Stimulated activated CD4-positive, alpha-beta T cell treated with anti-CD3 and anti-CD28 coated beads, Interleukin-15, amount 100 ng/mL, for 48 hours (primary cell): ENCODE measurements at regions not wholly inside any gene's neighbourhood (a gene's known extent, or its start where the extent isn't known, plus 50 kb on each side); places are given as distances from the start of the nearest gene placed in this dataset.
A peak's percentile ranks its signal among the peaks of the same experiment; 100 is the strongest.
"Not testable (repeated sequence)": the region's sequence is repeated elsewhere in the genome, so short reads cannot be mapped to it uniquely, and the experiment has no call there.

Experiments used
- DNase-seq, 2 donors: peaks; one replicate each; pipeline ENCODE4 v3.0.0-alpha.2; 2020; ENCODE audit warnings: low read depth in 2 of 2

GRCh38 chr2:181790716-181791649 is 100.5 kb upstream of the ITPRID2 start:
- DNase-seq = peak in 1 of 2 donors; percentile 19

- DNase-seq = no peak
These were observed 98.6 kb upstream of the ITPRID2 start for GRCh38 chr2:181792906-181793305.

GRCh38 chr2:181798022-181798421 is 93.5 kb upstream of the ITPRID2 start:
- DNase-seq = no peak

GRCh38 chr2:181802300-181802699 is 89.2 kb upstream of the ITPRID2 start:
- DNase-seq = not testable (repeated sequence)

DNA sequence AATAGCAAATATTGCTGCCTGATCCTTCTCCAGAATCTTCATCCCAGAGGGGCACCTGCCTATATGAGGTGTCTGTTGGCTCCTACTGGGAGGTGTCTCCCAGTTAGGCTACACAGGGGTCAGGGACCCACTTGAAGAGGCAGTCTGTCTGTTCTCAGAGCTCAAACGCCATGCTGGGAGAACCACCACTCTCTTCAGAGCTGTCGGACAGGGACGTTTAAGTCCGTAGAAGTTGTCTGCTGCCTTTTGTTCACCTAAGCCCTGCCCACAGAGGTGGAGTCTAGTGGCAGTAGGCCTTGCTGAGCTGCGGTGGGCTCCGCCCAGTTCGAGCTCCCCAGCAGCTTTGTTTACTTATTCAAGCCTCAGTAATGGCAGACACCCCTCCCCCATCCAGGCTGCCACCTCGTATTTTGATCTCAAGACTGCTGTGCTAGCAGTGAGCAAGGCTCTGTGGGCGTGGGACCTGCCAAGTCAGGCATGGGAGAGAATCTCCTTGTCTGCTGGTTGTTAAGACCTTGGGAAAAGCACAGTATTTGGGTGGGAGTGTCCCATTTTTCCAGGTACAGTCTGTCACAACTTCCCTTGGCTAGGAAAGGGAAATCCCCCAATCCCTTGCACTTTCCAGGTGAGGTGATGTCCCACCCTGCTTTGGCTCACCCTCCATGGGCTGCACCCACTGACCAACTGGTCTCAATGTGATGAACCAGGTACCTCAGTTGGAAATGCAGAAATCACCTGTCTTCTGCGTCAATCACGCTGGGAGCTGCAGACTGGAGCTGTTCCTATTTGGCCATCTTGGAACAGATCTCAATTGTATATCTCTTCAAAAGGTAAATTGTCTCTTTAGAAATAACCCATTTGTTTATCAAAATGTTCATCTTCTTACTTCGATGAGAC is 87.4 kb upstream of the ITPRID2 start:
- not testable (repeated sequence) for DNase-seq

DNA sequence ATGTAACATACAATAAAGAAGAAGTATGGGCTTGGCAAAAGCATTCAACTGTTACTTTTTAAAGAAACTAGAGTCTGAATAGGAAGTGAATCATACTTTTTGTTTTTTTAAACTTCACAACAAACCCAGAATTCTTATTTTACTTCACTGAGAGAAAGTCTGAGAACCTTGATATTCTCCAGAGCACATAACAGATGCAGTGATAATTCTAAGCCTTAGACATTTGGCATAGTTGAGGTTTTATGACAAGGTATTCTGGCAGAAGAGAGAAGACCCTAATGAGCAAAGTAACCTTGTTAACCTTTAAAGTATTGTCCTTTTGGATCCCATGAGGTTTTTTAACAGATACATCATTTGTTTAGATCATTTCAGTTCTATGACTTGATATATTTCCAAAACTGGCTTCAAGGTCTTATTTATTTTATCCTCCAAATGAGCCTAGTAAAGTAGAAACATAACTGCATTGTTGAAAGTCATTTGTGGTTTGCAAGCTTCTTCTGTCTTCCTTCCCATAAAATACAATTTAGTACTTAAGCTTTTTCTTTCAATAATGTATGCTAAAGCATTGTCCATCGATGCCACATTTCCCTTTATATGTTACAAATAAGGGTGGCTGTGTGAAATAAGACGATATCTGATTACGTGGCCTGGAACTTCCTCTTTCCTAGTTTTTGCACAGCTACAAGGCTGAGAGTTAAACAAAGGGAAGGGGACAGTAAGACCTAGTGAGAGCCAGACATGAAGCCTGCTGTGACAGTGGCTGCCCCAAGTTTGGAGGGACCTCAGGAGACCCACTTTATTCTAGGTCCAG is 86.1 kb upstream of the ITPRID2 start:
- DNase-seq = no peak

DNA sequence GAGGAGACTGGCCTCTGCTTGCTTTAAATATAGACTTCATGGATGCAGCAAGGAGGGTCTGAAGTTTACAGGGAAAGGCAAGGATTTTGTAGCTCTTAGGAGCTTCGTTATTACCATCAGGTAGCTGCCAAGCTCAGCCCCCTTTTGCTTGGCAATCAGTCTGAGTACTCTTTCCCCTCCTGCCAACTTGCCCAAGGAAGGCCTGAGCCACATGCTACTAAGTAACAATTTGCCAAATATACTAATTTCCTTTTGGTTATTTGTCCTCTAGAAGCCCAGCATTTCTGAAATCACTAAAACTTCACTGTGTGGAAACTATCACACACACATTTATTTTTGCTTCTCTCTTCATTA is 85.5 kb upstream of the ITPRID2 start:
- no peak for DNase-seq

DNA sequence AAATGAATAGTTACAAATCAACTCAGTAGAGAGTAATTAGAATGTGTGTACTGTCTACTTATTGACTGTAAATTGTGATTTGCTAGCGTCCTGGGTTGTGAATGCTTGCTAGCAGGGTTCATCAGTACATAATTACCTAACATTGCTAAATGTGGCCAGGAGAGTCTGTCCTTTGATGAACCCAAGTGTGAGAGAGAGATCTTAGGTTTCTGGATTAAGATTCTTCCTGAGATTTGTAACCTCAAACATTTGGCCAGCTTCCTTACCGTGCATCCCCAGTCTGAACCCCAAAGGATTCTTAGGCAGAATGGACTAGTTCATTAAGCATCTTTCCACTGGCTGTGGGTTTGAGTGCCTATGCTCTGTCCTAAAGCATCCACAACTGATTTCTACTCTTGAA is 84.0 kb upstream of the ITPRID2 start:
- DNase-seq = no peak

DNA sequence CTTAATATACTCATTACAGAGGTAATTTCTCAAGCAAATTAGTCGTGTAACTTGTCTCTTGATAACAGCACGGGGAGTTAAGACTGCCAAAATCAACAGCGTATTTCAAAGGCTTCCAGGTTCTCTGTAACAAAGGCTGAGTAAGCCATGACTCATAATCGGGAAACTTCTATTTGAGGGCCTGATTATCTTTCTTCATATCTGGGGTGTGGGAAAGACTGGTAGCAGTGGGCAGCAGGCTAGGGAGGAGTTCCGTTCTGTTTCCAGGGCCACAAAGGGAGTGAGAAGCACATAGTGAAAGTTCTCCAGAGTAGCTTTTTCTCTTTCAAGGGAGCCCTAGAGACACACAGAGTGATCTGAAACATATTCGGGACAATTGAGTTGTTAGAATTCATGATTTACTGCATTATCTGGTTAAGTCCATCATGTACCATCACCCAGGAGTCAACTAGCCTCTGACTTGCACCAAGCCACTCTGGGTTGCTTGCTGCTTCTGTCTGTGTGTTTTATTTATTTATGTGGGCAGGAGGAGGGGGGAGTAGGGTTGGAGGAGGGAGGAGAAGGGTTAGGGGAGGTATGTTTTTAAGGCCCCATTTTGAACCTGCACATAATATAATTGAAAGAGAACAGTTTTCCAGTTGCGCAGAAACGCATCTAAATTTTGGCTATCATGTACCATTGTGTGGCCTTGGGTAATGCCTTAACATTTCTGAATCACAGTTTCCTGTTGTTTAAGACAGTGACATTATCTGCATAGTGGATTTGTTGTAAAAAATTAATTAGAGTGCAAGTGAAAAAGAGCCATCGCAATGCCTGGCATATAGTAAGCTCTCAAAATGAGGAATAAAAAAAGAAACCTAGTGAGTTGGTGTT is 80.5 kb upstream of the ITPRID2 start:
- no peak for DNase-seq

DNA sequence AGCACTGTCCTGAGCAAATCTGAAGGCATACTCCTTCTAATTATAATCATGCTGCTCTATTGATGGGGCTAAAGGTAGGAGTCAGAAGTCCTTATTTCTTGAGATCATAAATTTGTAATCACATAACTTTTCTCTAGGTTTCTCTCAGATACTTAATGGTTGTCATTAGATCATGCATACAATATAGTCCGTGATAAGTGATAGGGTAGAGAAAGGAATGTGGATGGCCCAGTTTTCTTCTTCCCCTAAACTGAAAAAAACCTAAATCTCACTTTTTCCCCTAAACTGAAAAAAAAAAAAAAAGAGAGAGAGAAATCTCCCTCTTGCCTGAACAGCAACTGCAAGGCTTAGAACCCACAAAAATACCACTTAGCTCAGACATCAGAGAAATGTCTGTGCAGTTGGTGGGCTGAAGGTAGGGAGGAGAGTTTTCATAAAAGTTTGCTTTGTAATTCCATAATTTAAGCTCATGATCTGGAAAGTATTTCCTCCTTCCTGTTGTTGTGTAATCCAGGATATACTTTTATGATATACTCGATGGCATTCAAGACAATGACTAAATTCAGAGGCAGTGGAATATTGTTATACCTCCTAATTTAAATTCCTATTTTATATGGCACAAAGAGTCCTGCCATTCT is 79.3 kb upstream of the ITPRID2 start:
- DNase-seq = no peak

GRCh38 chr2:181814057-181814491 is 77.5 kb upstream of the ITPRID2 start:
- no peak for DNase-seq

GRCh38 chr2:181817509-181817908 is 74.0 kb upstream of the ITPRID2 start:
- no peak for DNase-seq

DNA sequence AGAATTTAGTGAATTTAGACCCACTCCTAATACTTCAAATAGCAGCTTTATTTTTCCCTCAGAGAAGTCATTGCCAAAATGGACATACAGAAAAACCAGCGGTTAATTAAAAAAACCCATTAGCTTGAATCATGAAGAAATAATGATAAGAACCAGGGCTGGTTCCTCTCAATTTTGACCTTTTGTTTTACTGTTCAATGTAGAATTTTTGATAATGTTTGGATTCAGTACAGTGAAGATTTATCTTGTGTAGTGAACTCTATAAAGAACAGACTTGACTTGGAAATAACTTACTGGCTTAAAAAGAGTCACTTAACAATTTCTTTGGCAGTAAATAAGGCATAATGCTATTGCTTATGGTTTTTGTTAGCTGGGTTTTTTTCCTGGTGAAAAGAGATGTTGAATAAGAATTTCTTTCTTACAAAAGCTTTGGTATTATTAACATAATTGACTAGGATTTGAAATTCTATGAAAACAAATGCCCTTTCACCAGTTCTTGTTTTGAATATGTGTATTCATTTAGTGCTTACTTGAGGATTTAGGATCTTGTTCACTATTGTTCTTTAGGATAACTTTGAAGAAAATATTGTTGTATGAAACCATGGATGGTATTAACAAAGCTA is 73.4 kb upstream of the ITPRID2 start:
- DNase-seq = no peak

- DNase-seq = no peak
These were observed 72.7 kb upstream of the ITPRID2 start for GRCh38 chr2:181818840-181819239.

GRCh38 chr2:181821049-181821448 is 70.5 kb upstream of the ITPRID2 start:
- DNase-seq = no peak

DNA sequence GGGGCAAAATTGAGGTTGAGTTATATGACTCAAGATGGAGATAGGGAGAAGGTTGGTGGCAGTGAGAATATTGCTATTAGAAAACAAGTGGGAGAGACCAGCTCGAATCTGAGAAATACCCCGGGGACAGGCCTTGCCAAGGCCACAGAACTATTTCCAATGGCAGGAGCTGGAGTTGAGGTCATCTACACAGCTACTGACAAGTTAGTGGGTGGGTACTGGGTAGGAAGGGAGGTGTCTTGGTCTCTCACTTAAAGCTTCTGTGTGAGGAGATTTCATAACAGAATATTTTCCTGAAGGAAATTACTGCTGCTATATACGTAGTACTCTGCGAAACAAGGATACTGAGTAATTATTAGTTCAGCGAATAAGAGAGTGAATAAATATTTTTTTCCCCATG is 69.4 kb upstream of the ITPRID2 start:
- DNase-seq = no peak

DNA sequence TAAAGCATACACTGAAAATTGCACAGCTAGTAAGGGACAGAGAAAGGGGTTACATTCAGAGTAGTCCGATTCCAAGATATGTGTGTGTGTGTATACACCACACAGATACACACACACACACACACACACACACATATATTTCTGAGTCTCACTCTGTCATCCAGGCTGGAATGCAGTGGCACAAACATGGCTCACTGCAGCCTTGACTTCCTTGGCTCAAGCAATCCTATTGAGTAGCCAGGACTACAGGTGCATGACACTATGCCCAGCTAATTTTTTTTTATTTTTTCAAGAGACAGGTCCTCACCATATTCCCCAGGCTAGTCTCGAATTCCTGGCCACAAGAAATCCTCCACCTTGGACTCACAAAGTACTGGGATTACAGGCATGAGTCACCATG is 68.1 kb upstream of the ITPRID2 start:
- DNase-seq = no peak

DNA sequence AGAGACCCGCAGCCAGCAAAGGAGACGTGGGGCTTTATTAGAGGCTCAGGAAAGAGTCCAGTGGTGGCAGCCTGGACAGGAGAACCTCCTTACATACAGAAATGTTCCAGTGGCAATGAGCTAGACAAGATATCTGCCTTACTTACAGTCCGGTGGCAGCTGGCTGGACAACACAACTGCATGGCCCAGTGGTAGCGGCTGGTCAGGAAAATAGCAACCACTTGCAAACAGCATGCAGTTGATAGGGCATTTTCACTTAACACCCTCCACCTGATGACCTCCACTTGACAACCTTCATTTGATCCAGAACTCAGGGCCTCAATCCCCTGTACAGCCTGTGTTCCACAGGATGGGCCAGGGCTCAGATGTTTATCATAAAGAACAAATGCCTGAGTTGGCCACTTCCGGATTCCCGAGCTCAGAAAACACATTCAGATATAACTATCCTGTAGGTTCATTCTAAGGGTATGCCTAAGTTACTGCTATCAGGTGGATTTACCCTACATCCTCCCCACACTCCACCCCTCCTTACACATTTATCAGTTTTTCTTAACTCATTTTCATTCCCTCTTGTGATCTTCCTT is 63.3 kb upstream of the ITPRID2 start:
- no peak for DNase-seq

DNA sequence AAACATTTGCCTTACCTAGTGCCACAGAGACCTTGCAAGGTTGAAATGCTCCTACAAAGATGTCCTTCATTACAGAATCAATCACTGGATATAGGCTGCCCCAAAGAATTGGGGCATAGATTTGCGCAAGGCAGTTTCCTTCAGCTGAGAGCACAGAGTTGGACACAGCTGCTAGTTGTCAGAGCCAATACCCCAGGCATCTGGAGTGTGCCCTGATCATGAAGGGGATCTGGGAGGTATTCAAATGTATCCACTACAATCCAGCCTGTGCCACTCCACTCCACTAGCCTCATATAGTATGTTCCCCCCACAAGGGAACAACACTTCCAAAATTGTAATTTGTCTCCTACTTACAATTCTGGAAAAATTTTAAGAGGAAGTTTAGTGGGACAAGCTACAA is 62.3 kb upstream of the ITPRID2 start:
- DNase-seq = no peak

DNA sequence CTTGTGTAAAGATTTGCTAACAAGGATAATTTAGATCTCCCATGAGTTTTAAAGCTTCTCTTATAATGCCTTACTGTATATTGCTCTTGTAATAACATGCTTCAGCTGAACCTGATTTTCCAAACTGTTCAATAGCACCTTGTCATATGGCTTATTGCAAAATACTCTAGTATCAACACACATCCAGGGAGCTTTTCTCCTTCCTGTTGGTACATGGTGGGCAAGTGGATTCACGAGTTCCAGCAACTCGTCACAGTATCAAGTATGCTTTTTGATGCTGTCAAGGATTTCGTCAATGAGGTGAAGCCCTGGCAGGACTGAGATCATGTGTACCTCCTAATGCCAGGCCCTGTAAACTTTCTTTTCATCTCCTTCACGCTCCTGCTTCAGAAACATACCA is 59.5 kb upstream of the ITPRID2 start:
- DNase-seq = no peak
